ENCODE measurements at regions not wholly inside any gene's neighbourhood (a gene's known extent, or its start where the extent isn't known, plus 50 kb on each side); places are given as distances from the start of the nearest gene placed in this dataset.

- TF ChIP-seq, protein P1, sequence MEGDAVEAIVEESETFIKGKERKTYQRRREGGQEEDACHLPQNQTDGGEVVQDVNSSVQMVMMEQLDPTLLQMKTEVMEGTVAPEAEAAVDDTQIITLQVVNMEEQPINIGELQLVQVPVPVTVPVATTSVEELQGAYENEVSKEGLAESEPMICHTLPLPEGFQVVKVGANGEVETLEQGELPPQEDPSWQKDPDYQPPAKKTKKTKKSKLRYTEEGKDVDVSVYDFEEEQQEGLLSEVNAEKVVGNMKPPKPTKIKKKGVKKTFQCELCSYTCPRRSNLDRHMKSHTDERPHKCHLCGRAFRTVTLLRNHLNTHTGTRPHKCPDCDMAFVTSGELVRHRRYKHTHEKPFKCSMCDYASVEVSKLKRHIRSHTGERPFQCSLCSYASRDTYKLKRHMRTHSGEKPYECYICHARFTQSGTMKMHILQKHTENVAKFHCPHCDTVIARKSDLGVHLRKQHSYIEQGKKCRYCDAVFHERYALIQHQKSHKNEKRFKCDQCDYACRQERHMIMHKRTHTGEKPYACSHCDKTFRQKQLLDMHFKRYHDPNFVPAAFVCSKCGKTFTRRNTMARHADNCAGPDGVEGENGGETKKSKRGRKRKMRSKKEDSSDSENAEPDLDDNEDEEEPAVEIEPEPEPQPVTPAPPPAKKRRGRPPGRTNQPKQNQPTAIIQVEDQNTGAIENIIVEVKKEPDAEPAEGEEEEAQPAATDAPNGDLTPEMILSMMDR (IDR thresholded peaks at IDR 0.05; ENCODE audit: insufficient read depth, low read length, poor library complexity, severe bottlenecking), result no peak
Observed at GRCh38 chr4:147012059-147012707, 66.5 kb upstream of the TTC29 start.

DNA sequence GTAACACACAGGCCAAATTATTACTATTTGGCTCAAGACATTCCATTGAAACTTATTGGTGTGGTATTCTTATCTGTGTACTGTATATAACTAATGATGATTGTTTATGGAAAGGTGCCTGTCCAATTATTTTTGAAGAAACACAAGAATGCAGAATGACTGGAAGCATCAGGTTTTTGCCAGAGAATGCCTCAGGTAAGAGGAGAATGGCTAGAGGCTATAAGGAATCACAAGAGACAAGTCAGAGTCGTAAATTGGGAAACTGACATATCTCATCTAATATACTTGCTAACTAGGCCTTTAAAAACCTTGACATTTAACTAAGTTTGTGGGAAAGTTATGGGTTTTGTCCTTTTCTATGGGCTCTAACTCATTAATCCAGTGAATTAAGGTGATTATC, 69.3 kb upstream of the TTC29 start:
- no peaks in the 10 kb centered on the region; the same call in 1 of the 2 replicates for H3K27me3 ChIP-seq (replicated peaks; ENCODE audit: control insufficient read depth, insufficient read depth, low read length)
- H3K4me3 ChIP-seq (replicated peaks; ENCODE audit: low read depth, low read length), result no peak overlapping the region
- DNase-seq (ENCODE audit: extremely low read depth, insufficient read length), result no peak
- H3K36me3 ChIP-seq (ENCODE audit: control insufficient read depth, insufficient read depth, low read length), result no peaks in the 10 kb centered on the region
- TF ChIP-seq, protein P1 (IDR thresholded peaks at IDR 0.05; ENCODE audit: insufficient read depth, low read length, poor library complexity, severe bottlenecking), result no peak

More at GRCh38 chr4:147012059-147012707, 66.5 kb upstream of the TTC29 start:
- no peaks in the 10 kb centered on the region for H3K36me3 ChIP-seq (ENCODE audit: control insufficient read depth, insufficient read depth, low read length)
- no peak overlapping the region for H3K4me3 ChIP-seq (replicated peaks; ENCODE audit: low read depth, low read length)
- H3K27me3 ChIP-seq (replicated peaks; ENCODE audit: control insufficient read depth, insufficient read depth, low read length), result no peaks in the 10 kb centered on the region
- DNase-seq (ENCODE audit: extremely low read depth, insufficient read length), result no peak

GRCh38 chr4:147015491-147015890, 69.8 kb upstream of the TTC29 start:
- no peak for DNase-seq (ENCODE audit: extremely low read depth, insufficient read length)
- TF ChIP-seq, protein P1 (IDR thresholded peaks at IDR 0.05; ENCODE audit: insufficient read depth, low read length, poor library complexity, severe bottlenecking), result no peak
- no peaks in the 10 kb centered on the region for H3K36me3 ChIP-seq (ENCODE audit: control insufficient read depth, insufficient read depth, low read length)
- no peak overlapping the region for H3K4me3 ChIP-seq (replicated peaks; ENCODE audit: low read depth, low read length)
- H3K27me3 ChIP-seq (replicated peaks; ENCODE audit: control insufficient read depth, insufficient read depth, low read length), result no peaks in the 10 kb centered on the region; the same call in 1 of the 2 replicates

DNA sequence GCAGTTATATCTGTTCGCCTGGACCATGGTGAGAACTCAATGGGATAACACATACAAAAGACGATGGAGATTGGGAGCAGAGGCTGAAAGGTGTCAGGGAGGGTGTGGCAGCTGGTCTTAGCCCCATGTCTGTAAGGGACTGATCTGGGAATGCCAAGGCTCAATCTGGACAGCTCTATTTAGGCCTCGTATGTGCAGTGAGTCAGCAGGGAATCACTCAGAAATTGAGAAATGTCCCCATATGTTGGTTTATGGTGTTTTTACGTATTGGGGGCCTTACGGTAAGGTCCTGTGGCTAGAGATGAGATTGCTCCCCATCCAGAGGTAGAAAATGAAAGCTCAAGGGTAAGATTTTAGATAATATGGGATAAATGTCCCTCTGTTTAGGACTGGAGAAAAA, 71.4 kb upstream of the TTC29 start:
- DNase-seq (ENCODE audit: extremely low read depth, insufficient read length), result no peak
- Histone ChIP-seq H3K36me3 (ENCODE audit: control insufficient read depth, insufficient read depth, low read length) (no peaks in the 10 kb centered on the region), H3K27me3 (replicated peaks; ENCODE audit: control insufficient read depth, insufficient read depth, low read length) (no peaks in the 10 kb centered on the region; the same call in 1 of the 2 replicates), H3K4me3 (replicated peaks; ENCODE audit: low read depth, low read length) (no peak overlapping the region)
- TF ChIP-seq, protein P1 (IDR thresholded peaks at IDR 0.05; ENCODE audit: insufficient read depth, low read length, poor library complexity, severe bottlenecking), result no peak

- TF ChIP-seq, protein P1 (IDR thresholded peaks at IDR 0.05; ENCODE audit: insufficient read depth, low read length, poor library complexity, severe bottlenecking), result peak; percentile 68
- H3K4me3 ChIP-seq (replicated peaks; ENCODE audit: low read depth, low read length), result no peak overlapping the region
- H3K27me3 ChIP-seq (replicated peaks; ENCODE audit: control insufficient read depth, insufficient read depth, low read length), result no peaks in the 10 kb centered on the region; the same call in 1 of the 2 replicates
- H3K36me3 ChIP-seq (ENCODE audit: control insufficient read depth, insufficient read depth, low read length), result no peaks in the 10 kb centered on the region
- no peak for DNase-seq (ENCODE audit: extremely low read depth, insufficient read length)
Observed at GRCh38 chr4:147019091-147019490, 73.4 kb upstream of the TTC29 start.

Data from GM06990 (cell line).